GM12872 (cell line): ENCODE measurements at regions not wholly inside any gene's neighbourhood (a gene's known extent, or its start where the extent isn't known, plus 50 kb on each side); places are given as distances from the start of the nearest gene placed in this dataset.

Experiments
- TF ChIP-seq, protein P1 (sequence below): IDR thresholded peaks from 3 replicates; pipeline ENCODE4 v1.5.1; 2011; ENCODE audit warnings: low read depth, mild to moderate bottlenecking, low read length, moderate library complexity; ENCODE audit not compliant: insufficient read depth

DNA sequence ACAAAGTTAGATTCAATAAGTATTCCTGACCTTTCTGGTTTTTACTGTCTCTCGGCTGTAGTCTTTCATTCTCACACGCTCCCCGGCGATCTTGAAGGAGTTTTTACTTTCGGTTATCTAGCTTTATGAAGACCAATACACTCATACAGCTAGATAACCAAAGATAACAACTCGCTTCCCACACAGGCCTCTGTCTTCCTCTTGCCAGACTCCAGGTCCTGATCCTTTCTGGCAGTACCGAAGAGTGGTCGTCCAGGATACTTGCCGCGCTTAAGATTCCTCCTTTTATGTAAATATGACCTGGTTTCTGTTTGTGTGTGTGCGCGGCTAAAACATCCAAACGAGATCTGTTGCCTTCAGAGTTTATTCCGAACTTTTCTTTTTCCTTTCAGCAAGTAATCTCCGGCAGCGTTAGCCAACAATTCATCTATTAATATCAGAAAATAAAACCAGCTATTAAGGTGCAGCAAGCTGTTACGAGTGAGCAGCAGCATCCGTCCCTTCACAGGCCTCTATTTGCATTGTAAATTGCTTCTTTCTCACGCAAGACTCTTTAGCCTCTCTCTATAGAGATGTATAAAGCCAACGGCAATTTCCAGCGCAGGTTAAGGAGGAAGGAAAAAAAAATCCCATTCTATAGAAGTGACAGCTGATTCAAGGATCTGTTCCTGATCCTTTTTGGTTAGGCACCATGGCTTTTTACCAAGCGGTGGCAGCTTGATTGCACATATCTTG lies 216.1 kb downstream of the MEF2C start:
- TF ChIP-seq, protein P1, sequence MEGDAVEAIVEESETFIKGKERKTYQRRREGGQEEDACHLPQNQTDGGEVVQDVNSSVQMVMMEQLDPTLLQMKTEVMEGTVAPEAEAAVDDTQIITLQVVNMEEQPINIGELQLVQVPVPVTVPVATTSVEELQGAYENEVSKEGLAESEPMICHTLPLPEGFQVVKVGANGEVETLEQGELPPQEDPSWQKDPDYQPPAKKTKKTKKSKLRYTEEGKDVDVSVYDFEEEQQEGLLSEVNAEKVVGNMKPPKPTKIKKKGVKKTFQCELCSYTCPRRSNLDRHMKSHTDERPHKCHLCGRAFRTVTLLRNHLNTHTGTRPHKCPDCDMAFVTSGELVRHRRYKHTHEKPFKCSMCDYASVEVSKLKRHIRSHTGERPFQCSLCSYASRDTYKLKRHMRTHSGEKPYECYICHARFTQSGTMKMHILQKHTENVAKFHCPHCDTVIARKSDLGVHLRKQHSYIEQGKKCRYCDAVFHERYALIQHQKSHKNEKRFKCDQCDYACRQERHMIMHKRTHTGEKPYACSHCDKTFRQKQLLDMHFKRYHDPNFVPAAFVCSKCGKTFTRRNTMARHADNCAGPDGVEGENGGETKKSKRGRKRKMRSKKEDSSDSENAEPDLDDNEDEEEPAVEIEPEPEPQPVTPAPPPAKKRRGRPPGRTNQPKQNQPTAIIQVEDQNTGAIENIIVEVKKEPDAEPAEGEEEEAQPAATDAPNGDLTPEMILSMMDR: no peak

GRCh38 chr5:88665750-88666215 lies 217.2 kb downstream of the MEF2C start:
- TF ChIP-seq, protein P1: no peak

DNA sequence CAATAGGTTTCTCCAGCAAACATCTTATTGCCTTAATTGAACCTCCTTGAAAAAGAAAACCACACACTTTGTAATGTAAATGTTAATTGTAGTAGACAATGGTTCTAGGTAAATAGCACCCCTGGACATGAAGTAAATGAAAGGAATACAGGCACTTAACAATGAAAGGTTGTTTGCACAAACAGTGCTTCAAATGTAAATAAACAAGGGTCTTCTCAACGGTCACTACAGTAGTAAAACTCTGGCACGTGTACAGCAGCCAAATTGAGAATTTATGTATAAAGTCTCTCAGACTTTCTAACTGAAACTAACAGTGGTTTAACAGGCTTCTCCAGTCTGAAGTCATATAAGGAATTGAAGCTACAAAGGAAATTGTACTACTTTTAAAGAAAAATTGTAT lies 218.3 kb downstream of the MEF2C start:
- TF ChIP-seq, protein P1: no peak

DNA sequence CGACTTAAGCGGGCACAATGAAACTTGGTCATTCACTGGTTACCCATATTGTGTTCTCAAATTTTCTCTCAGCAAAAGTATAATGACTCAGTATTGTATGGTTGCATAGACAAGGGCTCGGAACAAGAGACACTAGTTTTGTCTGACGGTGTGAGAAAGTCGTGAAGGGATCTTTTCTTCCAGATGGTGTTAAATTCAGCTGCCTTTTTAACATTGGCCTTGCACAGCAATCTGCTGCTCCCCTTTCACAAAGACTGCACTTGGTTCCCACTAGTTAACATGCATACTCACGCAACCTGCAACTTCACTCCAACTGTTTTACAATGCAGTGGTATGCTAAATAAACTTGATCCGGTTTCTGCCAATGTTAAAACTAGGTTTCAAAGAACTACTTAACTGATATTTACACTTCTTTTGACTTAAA lies 219.2 kb downstream of the MEF2C start:
- TF ChIP-seq, protein P1: no peak

DNA sequence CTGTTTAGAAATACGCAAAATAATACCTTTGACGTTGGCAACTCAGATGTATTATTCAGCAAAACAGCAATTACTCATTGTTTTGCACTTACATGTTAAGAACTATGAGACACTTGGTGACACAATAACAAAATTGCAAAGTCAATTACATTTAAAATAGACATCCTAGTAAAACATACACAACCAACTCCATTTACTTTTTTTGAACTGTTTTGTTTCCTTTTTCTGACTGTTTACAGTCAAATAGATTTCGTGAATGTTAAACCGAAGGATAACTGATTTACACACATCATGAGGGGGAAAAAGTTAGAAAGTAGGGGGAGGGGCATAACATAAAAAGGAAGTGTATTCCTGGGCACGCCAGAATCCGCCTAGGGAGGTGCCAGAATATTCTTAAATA lies 220.1 kb downstream of the MEF2C start:
- TF ChIP-seq, protein P1: no peak

- TF ChIP-seq, protein P1: no peak
Observed at GRCh38 chr5:88661806-88662207, 221.2 kb downstream of the MEF2C start.

DNA sequence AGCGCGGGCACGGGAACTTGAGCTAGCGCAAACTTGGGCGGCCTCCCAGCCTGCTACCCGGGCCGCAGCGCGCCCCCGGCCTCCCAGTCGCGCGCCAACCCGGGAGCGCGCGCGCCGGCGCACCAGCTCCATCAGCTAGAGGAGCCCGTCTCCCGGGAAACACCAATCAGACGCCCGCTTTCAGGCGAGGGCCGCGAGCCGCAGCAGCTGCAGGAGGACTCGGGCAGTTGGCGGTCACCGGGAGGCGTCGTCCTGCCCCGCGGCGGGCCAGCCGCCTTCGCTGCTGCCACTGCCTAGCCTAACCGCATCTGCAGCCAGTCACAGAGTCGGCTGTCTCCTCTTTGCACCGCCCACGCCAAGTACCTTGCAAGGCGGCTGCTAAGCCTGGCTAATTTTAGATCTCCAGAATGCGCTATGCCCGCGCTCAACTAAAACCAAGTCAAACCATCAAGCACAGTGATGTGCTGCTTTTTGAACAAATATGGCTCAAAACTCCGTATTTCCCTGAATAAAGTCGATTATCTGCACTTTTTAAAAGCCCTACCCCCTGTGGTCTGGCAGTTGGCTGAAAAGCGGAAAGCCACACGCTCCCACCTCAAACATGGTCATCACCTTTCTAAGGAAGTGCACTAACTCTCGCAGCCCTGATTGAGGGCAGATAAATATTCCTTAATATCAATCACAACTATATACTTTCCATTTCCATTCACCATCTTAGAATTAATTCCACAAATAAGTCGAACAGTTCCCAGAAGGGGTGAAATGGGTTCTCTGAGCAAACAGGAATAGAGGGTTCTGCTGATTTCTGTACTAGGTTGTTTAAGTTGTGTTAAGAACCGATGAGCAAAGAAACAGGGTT lies 221.8 kb downstream of the MEF2C start:
- TF ChIP-seq, protein P1: no peak
